DOHH2 (cell line): ENCODE measurements at regions not wholly inside any gene's neighbourhood (a gene's known extent, or its start where the extent isn't known, plus 50 kb on each side); places are given as distances from the start of the nearest gene placed in this dataset.

Experiments used
- H3F3A ChIP-seq: fragments of 200-600 bp; sonication (generic), shearing (Covaris generic); 2 replicates; pipeline ENCODE4 v1.6.0; 2016; ENCODE audit warnings: antibody characterized with exemption, mild to moderate bottlenecking; ENCODE audit not compliant: control insufficient read depth, insufficient read depth
- H3K27ac ChIP-seq: fragments of 200-600 bp; sonication (generic); 2 replicates; pipeline ENCODE4 v1.5.1; 2014; ENCODE audit warnings: low read depth, mild to moderate bottlenecking, low read length, moderate library complexity
- H3K27me3 ChIP-seq: fragments of 200-600 bp; sonication (generic); 2 replicates; pipeline ENCODE4 v1.6.1; 2014; ENCODE audit warnings: mild to moderate bottlenecking, low read length, mixed read lengths; ENCODE audit not compliant: control insufficient read depth
- H3K36me3 ChIP-seq: fragments of 200-600 bp; sonication (generic); 2 replicates; pipeline ENCODE4 v1.6.1; 2014; ENCODE audit warnings: mild to moderate bottlenecking, low read length, moderate library complexity, mixed read lengths; ENCODE audit not compliant: control insufficient read depth
- H3K4me1 ChIP-seq: fragments of 200-600 bp; sonication (generic); 2 replicates; pipeline ENCODE4 v1.6.1; 2014; ENCODE audit warnings: mild to moderate bottlenecking, low read length, mixed read lengths; ENCODE audit not compliant: control insufficient read depth
- H3K4me2 ChIP-seq: fragments of 200-600 bp; sonication (generic); 2 replicates; pipeline ENCODE4 v1.6.0; 2014; ENCODE audit warnings: mild to moderate bottlenecking, low read length, moderate library complexity
- H3K4me3 ChIP-seq: fragments of 200-600 bp; sonication (generic); 2 replicates; pipeline ENCODE4 v1.5.1; 2014; ENCODE audit warnings: mild to moderate bottlenecking, low read length, mixed read lengths
- H3K79me2 ChIP-seq: fragments of 200-600 bp; sonication (generic); 2 replicates; pipeline ENCODE4 v1.6.1; 2014; ENCODE audit warnings: mild to moderate bottlenecking, low read length, mixed read lengths; ENCODE audit not compliant: control insufficient read depth
- H3K9me2 ChIP-seq: fragments of 200-600 bp; sonication (generic); replicated peaks from 2 replicates; pipeline ENCODE4 v1.6.1; 2014; ENCODE audit warnings: mild to moderate bottlenecking, low read length, mixed read lengths; ENCODE audit not compliant: control insufficient read depth
- H3K9me3 ChIP-seq: fragments of 200-600 bp; sonication (generic); 2 replicates; pipeline ENCODE4 v1.6.1; 2014; ENCODE audit warnings: antibody characterized with exemption, low read length, mixed read lengths; ENCODE audit not compliant: control insufficient read depth, insufficient read depth
- H4K20me1 ChIP-seq: fragments of 200-600 bp; sonication (generic); 2 replicates; pipeline ENCODE4 v1.6.0; 2014; ENCODE audit warnings: low read depth, mild to moderate bottlenecking, antibody characterized with exemption, low read length, moderate library complexity; ENCODE audit not compliant: control insufficient read depth, insufficient read depth
- CTCF ChIP-seq: fragments of 200-600 bp; sonication (generic); IDR thresholded peaks from one replicate; pipeline ENCODE4 v1.5.1; 2014; ENCODE audit warnings: antibody characterized with exemption, mild to moderate bottlenecking, low read depth, low read length; ENCODE audit not compliant: poor library complexity, severe bottlenecking
- EZH2phosphoT487 ChIP-seq: fragments of 200-600 bp; sonication (generic); IDR thresholded peaks from 2 replicates; pipeline ENCODE4 v1.6.1; 2017; ENCODE audit warnings: borderline replicate concordance, mild to moderate bottlenecking, antibody characterized with exemption, low read length, moderate library complexity, mixed read lengths

- Histone ChIP-seq H3K36me3 (no peaks in the 10 kb centered on the region), H3K4me3 (no peak overlapping the region), H3K27ac (no peak overlapping the region), H3K4me2 (no peak overlapping the region), H3K79me2 (no peaks in the 10 kb centered on the region), H3K27me3 (no peaks in the 10 kb centered on the region), H4K20me1 (no peaks in the 10 kb centered on the region), H3K9me2 (no peaks in the 10 kb centered on the region), H3K9me3 (no peaks in the 10 kb centered on the region), H3F3A (no peaks in the 10 kb centered on the region), H3K4me1 (no peaks in the 10 kb centered on the region)
- TF ChIP-seq EZH2phosphoT487 (no peak), CTCF (no peak)
Observed at GRCh38 chr22:27028093-27028492, 370.7 kb downstream of the MIAT start.

GRCh38 chr22:27029584-27030130 is 372.3 kb downstream of the MIAT start:
- Histone ChIP-seq H3K36me3 (no peaks in the 10 kb centered on the region), H4K20me1 (no peaks in the 10 kb centered on the region), H3K27me3 (no peaks in the 10 kb centered on the region), H3K9me3 (no peaks in the 10 kb centered on the region), H3K4me2 (no peak overlapping the region), H3K4me3 (no peak overlapping the region), H3K9me2 (no peaks in the 10 kb centered on the region), H3K4me1 (no peaks in the 10 kb centered on the region), H3K27ac (no peak overlapping the region), H3F3A (no peaks in the 10 kb centered on the region), H3K79me2 (no peaks in the 10 kb centered on the region)
- no peak for TF ChIP-seq CTCF
- TF ChIP-seq EZH2phosphoT487, result no peak

- Histone ChIP-seq H4K20me1 (no peaks in the 10 kb centered on the region), H3K36me3 (no peaks in the 10 kb centered on the region), H3F3A (no peaks in the 10 kb centered on the region), H3K4me2 (no peak overlapping the region), H3K79me2 (no peaks in the 10 kb centered on the region), H3K4me3 (no peak overlapping the region), H3K4me1 (no peaks in the 10 kb centered on the region), H3K27me3 (no peaks in the 10 kb centered on the region), H3K27ac (no peak overlapping the region), H3K9me2 (no peaks in the 10 kb centered on the region), H3K9me3 (no peaks in the 10 kb centered on the region)
- TF ChIP-seq EZH2phosphoT487, result no peak
- no peak for TF ChIP-seq CTCF
Observed at GRCh38 chr22:27032091-27032761, 374.8 kb downstream of the MIAT start.
